Bronchial epithelial cell (primary cell): ENCODE measurements at regions not wholly inside any gene's neighbourhood (a gene's known extent, or its start where the extent isn't known, plus 50 kb on each side); places are given as distances from the start of the nearest gene placed in this dataset.
"Not testable (repeated sequence)": the region's sequence is repeated elsewhere in the genome, so short reads cannot be mapped to it uniquely, and the experiment has no call there.

Source experiments
- DNase-seq: peaks from one replicate; pipeline ENCODE4 v3.0.0-alpha.2; 2010; ENCODE audit warnings: low read depth
- FAIRE-seq: peaks from 2 replicates; lab custom pipeline; 2011; peaks lifted over from hg19 to GRCh38; lab: Jason Lieb, UNC
- H3K27me3 ChIP-seq: 2 replicates; pipeline ENCODE4 v1.5.1; 2011; ENCODE audit warnings: low read length; ENCODE audit not compliant: control insufficient read depth, insufficient read depth
- H3K36me3 ChIP-seq: 2 replicates; pipeline ENCODE4 v1.5.1; 2011; ENCODE audit warnings: low read length; ENCODE audit not compliant: control insufficient read depth, insufficient read depth
- H3K4me3 ChIP-seq: 2 replicates; pipeline ENCODE4 v1.5.1; 2011; ENCODE audit warnings: mild to moderate bottlenecking, low read depth, low read length, control low read depth
- CTCF ChIP-seq: IDR thresholded peaks from 2 replicates; pipeline ENCODE4 v1.5.1; 2011; ENCODE audit warnings: mild to moderate bottlenecking, moderate library complexity, low read length, control low read depth, inconsistent platforms; ENCODE audit not compliant: insufficient read depth, severe bottlenecking

- no peaks in the 10 kb centered on the region for H3K36me3 ChIP-seq
- FAIRE-seq, result no peak
- no peak for TF ChIP-seq CTCF
- no peaks in the 10 kb centered on the region for H3K27me3 ChIP-seq
- H3K4me3 ChIP-seq, result no peak overlapping the region
- no peak for DNase-seq
Observed at GRCh38 chr2:77712601-77713000, 190.4 kb upstream of the LRRTM4 start.

- no peak overlapping the region for H3K4me3 ChIP-seq
- no peak for DNase-seq
- no peak for TF ChIP-seq CTCF
- no peaks in the 10 kb centered on the region for H3K36me3 ChIP-seq
- no peaks in the 10 kb centered on the region for H3K27me3 ChIP-seq
- FAIRE-seq, result no peak
Observed at GRCh38 chr2:77713412-77713811, 191.2 kb upstream of the LRRTM4 start.

- Histone ChIP-seq H3K27me3 (no peaks in the 10 kb centered on the region), H3K4me3 (no peak overlapping the region), H3K36me3 (no peaks in the 10 kb centered on the region)
- DNase-seq, result no peak
- no peak for FAIRE-seq
- TF ChIP-seq CTCF, result no peak
Observed at GRCh38 chr2:77720115-77720514, 197.9 kb upstream of the LRRTM4 start.

- FAIRE-seq, result no peak
- DNase-seq, result no peak
- TF ChIP-seq CTCF, result no peak
- H3K36me3 ChIP-seq, result no peaks in the 10 kb centered on the region
- H3K27me3 ChIP-seq, result no peaks in the 10 kb centered on the region
- no peak overlapping the region for H3K4me3 ChIP-seq
Observed at GRCh38 chr2:77721593-77721992, 199.4 kb upstream of the LRRTM4 start.

- TF ChIP-seq CTCF, result no peak
- Histone ChIP-seq H3K36me3 (no peaks in the 10 kb centered on the region), H3K27me3 (no peaks in the 10 kb centered on the region), H3K4me3 (no peak overlapping the region)
- FAIRE-seq, result no peak
- no peak for DNase-seq
Observed at GRCh38 chr2:77725045-77725444, 202.9 kb upstream of the LRRTM4 start.

- DNase-seq, FAIRE-seq, H3K4me3 ChIP-seq, H3K27me3 ChIP-seq, H3K36me3 ChIP-seq: not testable (repeated sequence)
Observed at GRCh38 chr2:77734662-77735340, 212.6 kb upstream of the LRRTM4 start.
